ENCODE measurements at regions not wholly inside any gene's neighbourhood (a gene's known extent, or its start where the extent isn't known, plus 50 kb on each side); places are given as distances from the start of the nearest gene placed in this dataset.
"Not testable (repeated sequence)": the region's sequence is repeated elsewhere in the genome, so short reads cannot be mapped to it uniquely, and the experiment has no call there.

GRCh38 chr2:242009846-242010245 is 140.3 kb downstream of the RTP5 start:
- not testable (repeated sequence) for DNase-seq

DNA sequence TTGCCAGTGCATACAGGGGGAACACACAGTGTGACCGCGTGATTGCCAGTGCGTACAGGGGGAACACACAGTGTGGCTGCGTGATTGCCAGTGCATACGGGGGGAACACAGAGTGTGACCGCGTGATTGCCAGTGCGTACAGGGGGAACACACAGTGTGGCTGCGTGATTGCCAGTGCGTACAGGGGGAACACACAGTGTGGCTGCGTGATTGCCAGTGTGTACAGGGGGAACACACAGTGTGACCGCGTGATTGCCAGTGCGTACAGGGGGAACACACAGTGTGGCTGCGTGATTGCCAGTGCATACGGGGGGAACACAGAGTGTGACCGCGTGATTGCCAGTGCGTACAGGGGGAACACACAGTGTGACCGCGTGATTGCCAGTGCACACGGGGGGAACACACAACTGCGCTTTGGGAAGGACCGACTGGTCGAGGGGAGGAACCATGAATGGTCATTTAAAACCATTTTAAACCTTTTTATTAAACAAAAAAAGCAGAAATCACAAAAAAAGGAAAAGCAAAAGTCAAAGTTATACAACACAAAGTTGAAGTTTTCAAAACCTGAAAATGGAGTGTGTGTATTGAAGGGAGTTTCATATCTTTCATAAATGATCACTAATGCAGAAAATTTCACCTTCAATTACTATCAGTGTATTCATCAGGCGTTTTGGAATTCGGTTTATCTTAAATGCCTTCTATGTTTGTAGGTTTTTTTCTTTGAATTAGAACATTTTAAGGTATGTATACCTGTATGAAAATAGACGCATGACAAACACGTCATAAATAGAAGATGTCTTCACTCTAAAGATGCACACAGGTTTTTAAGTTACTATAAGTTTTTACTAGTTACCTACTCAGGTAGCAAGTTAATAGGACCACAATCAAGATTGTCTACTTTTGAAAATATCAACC is 141.0 kb downstream of the RTP5 start:
- not testable (repeated sequence) for DNase-seq

GRCh38 chr2:242011167-242011513 is 141.6 kb downstream of the RTP5 start:
- DNase-seq = no peak

DNA sequence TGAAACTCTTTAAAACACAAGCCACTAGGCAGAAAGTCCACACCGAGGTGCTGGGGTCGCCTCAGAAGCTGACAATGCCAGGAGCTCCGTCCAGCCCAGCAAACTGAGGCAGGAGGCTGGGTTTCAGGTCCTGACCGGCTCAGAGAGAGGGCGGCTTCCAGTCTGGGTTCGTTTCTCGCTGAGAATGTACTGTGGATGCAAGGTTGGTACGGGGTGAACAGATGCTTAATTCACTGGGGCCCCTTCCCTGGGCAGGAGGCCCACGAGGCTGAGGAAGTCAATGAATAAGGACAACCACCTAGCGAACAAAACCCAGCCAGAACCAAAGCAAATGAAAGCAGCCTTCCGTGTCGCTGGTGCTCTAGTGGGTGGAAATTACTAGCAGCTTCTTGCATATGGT is 142.0 kb downstream of the RTP5 start:
- DNase-seq = no peak

DNA sequence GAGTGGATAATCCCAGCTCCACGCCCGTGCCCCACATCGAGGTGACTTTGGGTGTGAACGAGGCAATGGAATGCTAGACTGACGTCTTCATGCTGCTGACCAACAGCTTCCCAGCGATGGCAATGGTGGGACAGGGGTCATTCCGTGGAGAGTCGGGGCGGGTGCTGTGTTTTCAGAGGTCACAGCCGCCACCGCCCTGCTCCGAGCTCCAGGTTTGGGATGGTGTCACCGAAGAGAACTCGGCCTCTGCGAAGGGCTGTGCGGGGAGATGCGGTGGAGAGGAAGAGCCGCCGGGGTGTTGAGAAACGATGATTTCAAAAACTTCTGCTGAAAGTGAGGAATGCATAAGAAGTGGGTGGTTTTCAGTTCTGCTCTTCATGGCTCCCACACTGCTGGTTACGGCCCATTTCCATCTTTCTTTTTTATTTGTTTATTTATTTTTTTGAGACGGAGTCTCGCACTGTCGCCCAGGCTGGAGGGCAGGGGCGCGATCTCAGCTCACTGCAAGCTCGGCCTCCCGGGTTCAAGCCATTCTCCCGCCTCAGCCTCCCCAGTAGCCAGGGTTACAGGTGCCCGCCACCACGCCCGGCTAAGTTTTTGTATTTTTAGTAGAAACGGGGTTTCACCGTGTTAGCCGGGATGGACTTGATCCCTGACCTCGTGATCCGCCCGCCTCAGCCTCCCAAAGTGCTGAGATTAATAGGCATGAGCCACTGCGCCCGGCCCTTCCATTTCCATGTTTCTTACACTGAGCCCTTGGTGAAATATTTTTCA is 142.6 kb downstream of the RTP5 start:
- no peak for DNase-seq

GRCh38 chr2:242012956-242013764 is 143.6 kb downstream of the RTP5 start:
- DNase-seq = no peak

DNA sequence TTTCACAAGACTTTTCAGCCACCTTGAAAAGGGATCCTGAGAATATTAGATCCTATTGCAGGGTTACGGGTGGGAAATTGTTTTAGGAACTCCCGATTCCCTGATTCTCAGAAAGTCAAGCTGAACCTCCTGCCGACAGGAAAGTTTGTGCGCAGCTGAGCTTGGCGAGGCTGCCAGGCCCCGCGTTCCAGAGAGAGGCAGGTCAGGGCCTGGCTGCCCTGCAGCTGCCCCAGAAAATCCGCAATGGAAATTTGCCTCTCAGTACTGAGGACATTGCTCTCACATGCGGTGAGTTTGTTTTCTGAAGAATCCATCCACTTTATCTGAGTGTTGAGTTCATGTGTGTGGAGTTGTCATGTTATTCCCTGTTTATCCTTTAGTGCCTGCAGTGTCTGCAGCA is 144.2 kb downstream of the RTP5 start:
- no peak for DNase-seq

DNA sequence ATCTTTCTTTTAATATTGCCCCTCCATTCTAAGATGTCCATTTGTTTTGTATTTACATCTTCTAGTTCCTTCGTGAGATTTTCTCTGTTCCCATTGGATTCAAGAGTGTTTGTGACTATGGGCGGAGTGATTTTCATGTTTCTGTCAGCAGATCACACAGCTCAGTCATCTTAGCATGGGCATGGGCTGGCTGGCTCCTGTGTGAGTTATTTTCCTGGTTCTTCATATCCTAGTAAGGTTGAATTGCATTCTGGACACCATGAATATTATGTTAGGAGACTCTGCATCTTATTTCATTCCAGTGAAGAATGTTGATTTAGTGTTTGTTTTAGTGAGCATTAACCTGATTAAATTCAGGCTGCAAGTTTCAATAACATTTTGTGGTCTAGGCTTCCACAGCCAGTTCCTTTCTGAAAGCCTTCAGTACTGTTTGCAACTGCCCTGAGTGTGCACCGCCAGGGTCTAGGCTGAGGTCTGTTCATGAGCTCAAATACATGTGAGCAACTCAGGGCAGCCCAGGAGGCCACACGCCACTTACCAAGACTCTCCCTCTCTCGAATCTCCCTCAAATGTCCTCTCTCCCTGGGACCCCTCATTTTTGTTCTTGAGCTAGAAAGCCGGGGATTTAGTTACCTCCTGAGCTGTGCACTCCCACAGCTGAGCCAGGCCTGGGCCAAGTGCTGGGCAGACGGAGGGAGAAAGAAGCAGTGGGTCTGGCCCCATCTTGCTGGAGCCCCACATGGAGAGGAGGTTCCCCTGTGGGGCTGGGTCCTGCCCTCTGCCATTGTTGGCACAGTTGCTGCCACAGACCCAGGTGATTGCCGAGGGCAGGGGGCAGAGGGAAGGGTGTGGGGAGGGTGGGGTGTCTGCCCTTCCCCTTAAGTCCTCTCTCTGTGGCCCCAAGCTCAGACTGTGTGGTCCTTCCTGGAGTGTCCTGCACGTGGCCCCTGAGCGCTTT is 145.9 kb downstream of the RTP5 start:
- no peak for DNase-seq

DNA sequence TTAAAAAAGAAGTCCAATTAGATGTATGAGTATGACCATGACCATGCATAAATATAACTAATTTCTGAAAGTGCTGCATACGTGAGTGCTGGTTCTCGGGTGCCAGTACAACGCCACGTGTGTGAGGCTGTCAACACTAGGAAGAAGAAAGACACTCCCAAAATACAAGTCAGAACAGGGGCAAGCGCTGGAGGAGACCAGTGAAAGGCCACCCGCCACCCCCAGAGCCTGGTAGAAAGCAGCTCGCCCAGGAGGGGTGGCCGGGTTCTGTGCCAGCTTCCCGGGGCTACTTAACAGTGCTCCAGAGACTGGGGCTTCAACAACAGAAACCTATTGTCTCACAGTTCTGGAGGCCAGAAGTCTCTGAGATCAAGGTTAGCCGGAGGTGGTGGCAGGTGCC is 147.6 kb downstream of the RTP5 start:
- DNase-seq = no peak

- DNase-seq = not testable (repeated sequence)
Measured at GRCh38 chr2:242018416-242018815, 148.9 kb downstream of the RTP5 start.

GRCh38 chr2:242019344-242019743 is 149.8 kb downstream of the RTP5 start:
- no peak for DNase-seq

DNA sequence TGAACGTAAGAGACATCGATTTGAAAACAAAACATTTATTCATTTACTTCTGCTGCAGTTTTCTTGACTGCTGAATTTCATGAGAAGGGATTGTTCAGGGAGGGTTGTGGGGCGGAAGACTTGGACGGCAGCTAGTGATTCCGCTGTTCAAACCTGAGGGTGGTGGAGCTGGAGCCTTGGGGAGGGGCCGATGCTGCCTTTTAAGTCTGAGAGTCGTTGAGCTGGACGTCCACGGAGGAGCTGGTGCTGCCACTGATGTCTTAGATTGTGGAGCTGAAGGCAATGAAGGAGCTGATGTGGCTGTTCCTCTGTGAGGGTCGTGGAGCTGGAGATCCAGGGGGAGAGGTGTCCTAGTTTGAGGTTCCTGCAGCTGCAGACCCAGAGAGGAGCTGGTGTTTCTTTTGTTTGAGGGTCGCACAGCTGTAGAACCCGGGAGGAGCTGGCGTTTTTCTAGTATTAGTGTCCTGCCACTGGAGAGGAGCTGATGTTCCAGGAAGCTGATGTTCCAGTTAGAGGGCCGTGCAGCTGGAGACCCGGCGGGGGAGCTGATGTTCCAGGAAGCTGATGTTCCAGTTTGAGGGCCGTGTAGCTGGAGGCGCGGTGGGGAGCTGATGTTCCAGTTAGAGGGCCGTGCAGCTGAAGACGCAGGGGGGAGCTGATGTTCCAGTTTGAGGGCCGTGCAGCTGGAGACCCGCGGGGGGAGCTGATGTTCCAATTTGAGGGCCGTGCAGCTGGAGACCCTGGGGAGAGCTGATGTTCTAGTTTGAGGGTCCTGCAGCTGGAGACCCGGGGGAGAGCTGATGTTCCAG is 150.9 kb downstream of the RTP5 start:
- DNase-seq = peak; percentile 29

DNA sequence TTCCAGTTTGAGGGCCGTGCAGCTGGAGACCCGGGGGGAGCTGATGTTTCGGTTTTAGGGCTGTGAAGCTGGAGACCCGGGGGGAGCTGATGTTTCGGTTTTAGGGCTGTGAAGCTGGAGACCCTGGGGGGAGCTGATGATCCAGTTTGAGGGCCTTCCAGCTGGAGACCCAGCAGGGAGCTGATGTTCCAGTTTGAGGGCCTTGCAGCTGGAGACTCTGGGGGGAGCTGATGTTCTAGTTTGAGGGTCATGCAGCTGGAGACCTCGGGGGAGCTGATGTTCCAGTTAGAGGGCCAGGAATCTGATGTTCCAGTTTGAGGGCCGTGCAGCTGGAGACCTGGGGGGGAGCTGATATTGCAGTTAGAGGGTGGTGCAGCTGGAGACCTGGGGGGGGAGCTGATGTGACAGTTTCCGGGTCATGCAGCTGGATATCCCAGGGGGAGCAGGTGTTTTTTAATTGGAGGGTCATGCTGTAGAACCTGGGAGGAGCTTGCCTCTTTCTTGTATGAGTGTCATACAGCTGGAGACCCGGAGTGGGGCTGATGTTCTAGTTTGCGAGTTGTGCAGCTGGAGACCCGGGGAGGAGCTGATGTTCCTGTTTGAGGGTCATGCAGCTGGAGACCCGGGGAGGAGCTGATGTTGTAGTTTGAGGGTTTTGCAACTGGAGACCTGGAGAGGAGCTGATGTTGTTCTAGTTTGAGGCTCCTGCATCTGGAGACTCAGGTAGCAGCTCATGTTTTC is 153.2 kb downstream of the RTP5 start:
- no peak for DNase-seq

GRCh38 chr2:242024751-242025355 is 155.3 kb downstream of the RTP5 start:
- DNase-seq = no peak

DNA sequence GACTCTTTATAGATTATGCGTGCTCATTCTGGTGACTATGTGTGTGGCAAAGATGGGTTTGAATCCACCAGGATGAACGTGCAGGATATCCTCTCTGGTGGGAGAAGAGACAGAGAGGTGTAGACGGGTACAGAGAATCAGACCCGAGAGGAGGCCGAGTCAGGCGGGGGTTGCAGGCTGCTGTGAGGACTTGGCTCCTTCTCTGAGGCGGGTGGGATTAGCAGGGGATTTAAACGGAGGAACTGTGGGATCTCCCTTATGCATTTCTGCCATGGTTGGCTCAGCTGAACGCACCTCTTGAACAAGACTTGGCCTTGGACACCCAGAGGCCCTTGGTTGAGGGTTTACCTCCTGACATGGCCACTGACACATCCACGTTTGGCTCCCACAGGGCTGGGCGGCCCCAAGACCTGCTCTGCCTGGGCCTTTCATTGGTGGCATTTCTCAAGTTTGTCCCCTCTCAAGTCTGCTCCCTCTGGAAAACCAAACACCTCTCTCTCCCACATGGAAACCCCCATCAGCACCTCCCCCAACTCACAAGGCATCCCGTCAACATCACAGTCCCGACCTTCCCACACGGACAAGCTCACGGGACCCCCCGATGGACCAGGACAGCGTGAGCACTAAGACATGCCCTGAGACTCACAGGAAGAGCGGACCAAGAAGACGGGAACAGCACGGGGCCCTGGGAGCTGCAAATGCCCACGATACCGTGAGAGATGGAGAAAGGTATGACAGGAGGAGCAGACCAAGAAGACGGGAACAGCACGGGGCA is 158.3 kb downstream of the RTP5 start:
- DNase-seq = no peak

DNA sequence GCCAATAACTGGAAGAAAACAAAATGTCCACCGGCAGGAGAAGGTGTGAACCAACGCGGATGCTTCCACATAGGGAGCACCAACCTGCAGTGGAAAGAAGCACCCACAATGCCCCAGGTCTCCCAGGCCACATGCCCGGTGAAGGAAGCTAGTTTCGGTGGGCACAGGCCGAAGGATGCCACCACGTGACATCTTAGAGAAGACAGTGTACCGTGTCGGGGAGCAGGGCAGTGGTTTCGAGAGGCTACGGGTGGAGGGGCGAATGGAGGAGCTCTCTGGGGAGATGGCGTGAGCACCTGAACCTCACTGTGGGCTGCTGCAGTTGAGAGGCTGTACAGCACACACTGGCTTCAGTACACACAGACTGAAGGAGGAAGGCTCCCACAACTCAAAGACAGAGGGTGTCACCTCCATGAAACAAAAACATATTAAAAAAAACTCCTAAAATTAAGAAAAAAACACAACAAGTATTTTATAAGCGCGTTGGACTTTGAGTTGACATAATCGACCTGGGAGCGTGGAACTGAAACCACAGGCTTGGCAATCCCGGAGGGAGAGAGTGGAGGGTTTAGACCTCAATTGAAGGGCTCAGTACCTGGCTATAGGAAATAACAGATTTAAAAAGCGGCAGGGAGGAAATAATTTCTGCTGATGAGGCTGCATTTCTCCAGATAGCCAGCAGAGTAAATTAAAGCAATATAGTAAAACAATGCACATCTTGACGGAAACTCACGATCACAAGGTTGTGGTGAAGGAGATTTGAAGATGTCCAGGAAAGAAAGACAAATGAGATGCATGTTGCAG is 160.1 kb downstream of the RTP5 start:
- no peak for DNase-seq

- DNase-seq = no peak
Measured at GRCh38 chr2:242030226-242030575, 160.7 kb downstream of the RTP5 start.

GRCh38 chr2:242030858-242031257 is 161.3 kb downstream of the RTP5 start:
- no peak for DNase-seq
